HPDE6-E6E7 (cell line): ENCODE measurements at regions not wholly inside any gene's neighbourhood (a gene's known extent, or its start where the extent isn't known, plus 50 kb on each side); places are given as distances from the start of the nearest gene placed in this dataset.

Experiments used
- DNase-seq: peaks from one replicate; pipeline ENCODE4 v3.0.0; 2011; ENCODE audit warnings: missing footprints; ENCODE audit errors: extremely low spot score

DNA sequence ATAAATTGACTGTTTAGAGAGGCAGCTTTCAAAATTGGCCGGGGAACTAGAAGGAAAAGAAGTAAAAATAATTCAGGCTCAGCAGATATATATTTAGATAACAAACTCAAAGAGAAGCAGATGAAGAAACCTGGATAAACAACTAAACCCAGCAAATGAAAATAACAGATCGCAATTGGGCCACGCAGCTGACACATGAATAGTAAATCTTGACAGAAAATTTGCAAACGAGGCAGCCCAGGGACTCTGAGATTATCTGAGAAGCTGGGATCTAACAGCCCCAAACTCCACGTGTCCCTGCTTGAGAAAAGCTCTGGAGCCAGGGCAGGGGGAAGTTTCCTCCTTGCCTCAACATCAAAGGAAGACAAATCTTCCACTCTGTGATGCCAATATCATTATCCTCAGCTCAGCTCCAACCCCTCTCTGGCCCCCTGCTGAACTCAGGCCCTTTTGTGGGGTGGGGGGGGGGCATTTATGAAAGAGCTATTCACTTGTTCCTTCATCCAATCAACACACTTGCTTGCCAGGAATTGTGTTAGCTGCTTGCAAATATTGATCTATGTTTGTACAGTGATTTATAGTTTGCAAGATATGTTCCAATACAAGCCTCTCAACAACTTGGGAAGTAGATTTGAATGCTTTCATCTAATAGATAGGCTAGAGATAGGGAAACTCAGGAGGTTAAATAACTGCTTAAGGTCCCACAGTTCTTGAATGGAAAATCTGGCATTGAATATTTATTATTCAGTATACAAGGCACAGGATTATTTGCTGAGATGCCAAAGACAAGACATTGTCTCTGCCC, 72.5 kb upstream of the C11orf87 start:
- DNase-seq = no peak

DNA sequence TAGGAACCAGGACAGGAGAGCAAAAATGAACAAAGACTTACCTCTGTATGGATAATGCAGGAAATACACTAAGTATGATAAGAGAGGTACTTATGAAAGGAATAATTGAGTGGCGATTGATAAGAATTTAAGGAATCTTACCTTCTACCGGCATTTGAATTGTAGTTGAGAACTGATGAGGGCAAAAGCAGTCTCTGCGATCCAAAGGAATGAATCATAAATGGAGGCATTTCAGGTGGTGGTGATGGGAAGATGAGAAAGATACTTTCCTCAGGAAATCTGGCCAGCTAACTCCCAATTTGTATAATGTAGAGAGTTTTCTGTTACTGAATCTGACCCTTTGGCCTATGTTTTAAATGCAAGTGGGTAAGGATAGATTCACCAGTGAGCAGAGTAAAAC, 71.9 kb upstream of the C11orf87 start:
- DNase-seq = no peak

DNA sequence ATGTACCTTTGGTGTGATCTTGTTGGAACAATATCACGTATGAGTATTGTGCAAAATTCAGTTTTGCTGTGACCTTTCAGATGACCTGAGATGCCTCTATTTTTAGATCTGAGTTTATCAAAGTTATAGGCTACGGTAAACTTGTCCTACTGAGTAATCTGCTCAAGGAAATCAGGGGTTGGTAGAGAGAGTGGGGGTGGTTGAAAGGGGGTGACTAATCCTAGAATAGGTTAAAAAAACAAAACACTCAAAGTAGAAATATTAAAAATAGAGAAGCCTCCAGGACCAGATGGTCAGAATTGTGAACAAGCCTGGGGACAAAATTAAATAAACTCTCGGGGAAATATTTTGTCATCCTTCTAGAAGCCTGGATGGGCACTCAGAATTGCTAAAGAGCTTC, 59.9 kb upstream of the C11orf87 start:
- no peak for DNase-seq

DNA sequence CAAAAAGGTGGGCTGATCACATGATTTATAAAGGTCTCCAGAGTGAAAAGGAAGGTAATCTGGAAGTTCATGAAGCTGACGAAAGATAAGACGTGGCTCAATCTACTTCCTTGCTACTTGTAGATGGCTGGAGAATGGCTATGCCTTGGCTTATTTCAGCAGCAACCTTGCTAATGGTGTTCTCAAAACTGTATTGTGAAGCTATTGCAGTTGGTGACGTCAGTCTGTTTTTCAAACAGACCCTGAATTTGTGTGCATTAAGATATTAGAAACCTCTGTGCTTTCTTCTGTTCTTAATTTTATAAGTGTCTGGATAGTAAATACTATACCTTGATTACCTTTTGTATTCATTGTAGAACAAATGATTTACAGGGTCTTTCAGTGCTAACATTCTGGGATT, 58.3 kb upstream of the C11orf87 start:
- no peak for DNase-seq

DNA sequence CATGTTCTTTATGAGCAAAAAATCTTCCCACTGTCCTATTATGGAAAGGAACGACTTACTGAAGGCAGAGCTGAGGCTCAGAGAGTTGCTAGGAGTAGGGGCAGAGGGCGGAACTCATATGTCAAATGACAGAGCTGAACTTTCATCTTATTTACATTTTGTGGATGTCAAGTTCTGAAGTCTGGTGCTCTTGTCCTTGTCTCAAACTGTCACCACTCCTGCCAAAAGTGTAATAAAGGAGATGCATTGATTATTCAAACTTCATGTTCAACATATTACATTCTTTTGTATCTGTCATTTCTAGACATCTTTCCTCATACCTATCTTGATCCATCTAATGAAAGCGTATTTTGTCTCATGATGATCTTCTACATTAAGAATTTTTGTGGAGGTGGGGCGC, 57.1 kb upstream of the C11orf87 start:
- DNase-seq = no peak

DNA sequence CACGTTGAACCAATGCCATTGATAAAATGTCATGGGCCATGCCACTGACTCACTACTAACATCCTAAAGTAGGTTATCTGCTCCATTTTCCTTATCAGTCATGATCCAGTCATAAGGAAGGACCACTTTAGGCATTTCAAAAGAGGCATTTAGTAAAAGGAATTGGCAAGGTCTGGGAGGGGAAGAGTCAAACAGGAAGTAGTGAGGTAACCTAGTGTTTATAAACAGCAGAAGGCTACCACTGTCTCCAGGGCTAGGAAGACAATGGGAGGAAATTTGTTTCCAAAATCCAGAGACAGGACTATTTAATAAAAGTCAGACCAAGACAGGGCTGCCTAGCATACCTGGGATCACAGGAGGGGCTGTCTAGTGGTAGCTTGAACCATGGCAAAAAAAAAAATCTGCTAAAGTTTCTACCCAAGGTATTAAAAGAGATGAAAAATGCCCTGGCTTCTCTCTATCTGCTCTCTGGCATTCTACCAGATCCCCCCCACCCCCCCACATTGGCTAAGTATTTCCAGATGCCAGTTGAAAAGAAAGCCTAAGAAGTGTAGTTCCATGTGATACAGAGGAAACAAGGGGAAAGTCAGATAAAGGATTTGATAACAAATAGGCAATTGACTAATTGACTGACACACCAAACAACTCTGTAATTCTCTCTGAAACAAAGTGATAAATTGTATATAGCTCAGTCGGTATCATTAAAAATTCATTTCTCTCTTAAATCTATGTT, 50.4 kb upstream of the C11orf87 start:
- DNase-seq = no peak
